ENCODE measurements at regions not wholly inside any gene's neighbourhood (a gene's known extent, or its start where the extent isn't known, plus 50 kb on each side); places are given as distances from the start of the nearest gene placed in this dataset.

DNA sequence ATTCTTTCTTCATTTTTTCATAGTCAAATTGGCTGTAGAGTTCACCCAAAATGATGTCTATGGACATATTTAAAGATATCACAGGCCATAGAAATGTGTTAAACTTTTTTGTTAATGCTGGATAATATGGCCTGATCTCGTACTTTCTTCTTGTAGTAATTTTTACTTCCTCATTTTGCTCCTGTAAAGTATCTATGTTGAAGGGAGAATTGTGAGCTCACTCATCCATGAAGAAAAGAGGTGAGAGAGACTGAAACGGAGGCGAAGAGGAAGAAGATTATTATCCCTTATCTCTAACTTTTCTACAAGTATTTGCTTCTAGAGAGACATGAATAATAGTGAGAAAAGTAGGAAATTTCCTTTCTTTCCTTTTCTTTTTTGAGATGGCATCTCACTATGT is 613.8 kb upstream of the TBL1XR1 start:
- no peak overlapping the region for H3K4me3 ChIP-seq (ENCODE audit: low read length)
- no peaks in the 10 kb centered on the region for H3K27me3 ChIP-seq (ENCODE audit: control insufficient read depth, insufficient read depth, low read length)
- no peaks in the 10 kb centered on the region for H3K9me3 ChIP-seq (replicated peaks; ENCODE audit: low read length)
- no peaks in the 10 kb centered on the region for H3K36me3 ChIP-seq (ENCODE audit: insufficient read depth, low read length)
- peaks cover 30% of the 10 kb centered on the region for H3K4me1 ChIP-seq (ENCODE audit: control insufficient read depth, insufficient read depth, low read length)
- no peak overlapping the region for H3K4me2 ChIP-seq (ENCODE audit: low read length)
- H3K9ac ChIP-seq (ENCODE audit: low read depth, low read length), result no peak overlapping the region

DNA sequence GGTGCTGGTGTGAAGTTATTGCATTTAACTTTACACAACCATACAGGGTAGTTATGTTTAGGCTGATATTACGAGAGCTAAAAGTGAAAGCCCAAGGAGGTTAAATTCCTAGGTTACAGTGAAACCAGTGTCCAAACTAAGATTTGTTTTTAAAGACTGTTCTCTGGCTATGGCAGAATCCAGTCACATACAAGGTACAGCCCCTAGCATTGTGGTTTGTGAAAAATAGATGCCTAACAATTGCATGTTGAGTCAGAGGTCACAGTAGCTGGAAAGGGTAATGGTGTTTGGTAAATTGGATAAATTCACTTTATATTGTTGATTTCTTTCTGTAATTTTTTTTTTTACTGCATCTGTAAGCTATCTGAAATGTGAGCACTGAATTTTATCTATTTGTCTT is 614.6 kb upstream of the TBL1XR1 start:
- Histone ChIP-seq H3K9me3 (replicated peaks; ENCODE audit: low read length) (no peaks in the 10 kb centered on the region), H3K4me3 (ENCODE audit: low read length) (no peak overlapping the region), H3K9ac (ENCODE audit: low read depth, low read length) (no peak overlapping the region), H3K4me2 (ENCODE audit: low read length) (no peak overlapping the region), H3K36me3 (ENCODE audit: insufficient read depth, low read length) (no peaks in the 10 kb centered on the region), H3K27me3 (ENCODE audit: control insufficient read depth, insufficient read depth, low read length) (no peaks in the 10 kb centered on the region), H3K4me1 (ENCODE audit: control insufficient read depth, insufficient read depth, low read length) (peaks cover 38% of the 10 kb centered on the region)

DNA sequence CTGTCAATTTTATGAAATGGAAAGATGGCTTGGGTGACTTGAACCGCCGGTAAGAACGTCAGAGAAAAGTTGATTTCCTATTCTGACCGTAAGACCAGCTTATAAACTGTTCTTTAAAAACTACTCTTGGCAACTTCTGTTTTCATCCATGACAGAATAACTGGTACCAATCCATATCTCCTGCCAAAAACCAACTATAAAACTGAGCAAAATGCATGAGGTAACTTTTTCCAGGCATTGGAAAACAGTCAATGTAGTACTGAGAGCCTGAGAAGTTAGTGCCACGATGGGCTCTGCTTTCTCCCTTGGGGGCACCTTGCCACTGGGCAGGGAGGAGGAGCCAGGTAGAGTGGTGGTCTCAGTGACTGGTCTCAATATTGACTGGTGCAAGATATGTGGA is 615.2 kb upstream of the TBL1XR1 start:
- no peaks in the 10 kb centered on the region for H3K36me3 ChIP-seq (ENCODE audit: insufficient read depth, low read length)
- H3K4me2 ChIP-seq (ENCODE audit: low read length), result no peak overlapping the region
- H3K27me3 ChIP-seq (ENCODE audit: control insufficient read depth, insufficient read depth, low read length), result no peaks in the 10 kb centered on the region
- H3K9ac ChIP-seq (ENCODE audit: low read depth, low read length), result no peak overlapping the region
- peaks cover 38% of the 10 kb centered on the region for H3K4me1 ChIP-seq (ENCODE audit: control insufficient read depth, insufficient read depth, low read length)
- H3K4me3 ChIP-seq (ENCODE audit: low read length), result no peak overlapping the region
- H3K9me3 ChIP-seq (replicated peaks; ENCODE audit: low read length), result no peaks in the 10 kb centered on the region

DNA sequence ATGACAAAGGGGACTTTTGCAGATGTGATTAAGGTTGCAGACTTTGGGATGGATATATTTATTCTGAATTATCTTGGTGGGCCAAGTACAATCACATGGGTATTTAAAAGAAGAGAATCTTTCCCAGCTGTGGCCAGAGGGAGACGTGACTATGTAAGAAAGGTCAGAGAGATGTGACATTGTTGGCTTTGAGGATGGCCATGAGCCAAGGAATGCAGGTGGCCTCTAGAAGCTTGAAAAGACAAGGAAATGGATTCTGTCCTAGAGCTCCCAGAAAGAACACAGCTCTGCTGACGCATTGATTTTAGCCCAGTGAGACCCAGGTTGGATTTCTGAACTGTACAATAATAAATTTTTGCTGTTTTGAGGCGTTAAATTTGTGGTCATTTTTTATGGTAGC is 616.0 kb upstream of the TBL1XR1 start:
- Histone ChIP-seq H3K9ac (ENCODE audit: low read depth, low read length) (no peak overlapping the region), H3K4me3 (ENCODE audit: low read length) (no peak overlapping the region), H3K4me2 (ENCODE audit: low read length) (no peak overlapping the region), H3K9me3 (replicated peaks; ENCODE audit: low read length) (no peaks in the 10 kb centered on the region), H3K27me3 (ENCODE audit: control insufficient read depth, insufficient read depth, low read length) (no peaks in the 10 kb centered on the region), H3K36me3 (ENCODE audit: insufficient read depth, low read length) (no peaks in the 10 kb centered on the region), H3K4me1 (ENCODE audit: control insufficient read depth, insufficient read depth, low read length) (peaks cover 36% of the 10 kb centered on the region)

DNA sequence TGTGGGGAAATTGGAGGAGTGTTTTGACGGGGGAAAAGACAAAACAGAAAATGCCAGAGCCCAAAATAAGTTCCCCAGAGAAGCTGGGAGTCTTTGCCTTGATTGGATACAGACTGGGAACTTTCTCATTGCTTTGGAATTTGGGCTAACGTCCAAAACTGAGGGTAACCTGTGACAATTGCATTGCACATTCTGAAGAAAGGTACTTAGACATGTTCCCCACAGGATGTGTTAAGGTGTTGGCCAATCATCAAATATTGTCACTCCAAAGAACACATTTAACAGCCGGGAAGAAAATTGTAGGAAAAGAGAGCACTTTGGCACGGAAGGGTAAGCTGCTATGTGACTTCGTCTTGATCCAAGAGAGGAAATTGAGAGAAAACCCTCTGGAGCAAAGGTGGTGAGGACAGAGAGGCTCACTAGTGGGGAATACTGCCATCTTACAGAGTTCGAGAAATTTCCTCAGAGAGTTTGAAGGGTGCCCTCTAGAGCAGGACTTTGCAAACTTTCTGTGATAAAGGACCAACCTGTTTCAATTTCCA is 619.5 kb upstream of the TBL1XR1 start:
- Histone ChIP-seq H3K9ac (ENCODE audit: low read depth, low read length) (no peak overlapping the region), H3K27me3 (ENCODE audit: control insufficient read depth, insufficient read depth, low read length) (no peaks in the 10 kb centered on the region), H3K36me3 (ENCODE audit: insufficient read depth, low read length) (no peaks in the 10 kb centered on the region), H3K9me3 (replicated peaks; ENCODE audit: low read length) (no peaks in the 10 kb centered on the region), H3K4me3 (ENCODE audit: low read length) (no peak overlapping the region), H3K4me2 (ENCODE audit: low read length) (no peak overlapping the region), H3K4me1 (ENCODE audit: control insufficient read depth, insufficient read depth, low read length) (peaks cover 17% of the 10 kb centered on the region)

DNA sequence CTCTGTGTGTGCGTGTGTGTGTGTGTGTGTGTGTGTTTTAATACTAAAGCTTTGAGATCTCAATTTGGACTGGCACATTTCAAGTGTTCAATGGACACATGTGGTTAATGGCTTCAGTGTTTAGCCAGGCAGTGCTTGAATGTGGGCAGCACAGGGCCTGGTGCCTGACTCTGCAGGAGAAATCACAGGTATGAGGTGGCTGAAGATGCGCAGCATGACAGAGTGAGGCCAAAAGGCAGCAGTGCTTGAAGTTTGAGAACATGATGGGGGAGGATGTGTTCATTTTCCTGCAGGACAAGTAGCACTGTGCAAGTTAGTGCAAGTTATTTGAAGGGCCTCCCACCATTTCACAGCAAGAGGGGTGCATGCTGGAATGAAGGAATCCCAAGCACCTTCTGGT is 620.5 kb upstream of the TBL1XR1 start:
- Histone ChIP-seq H3K4me3 (ENCODE audit: low read length) (no peak overlapping the region), H3K9ac (ENCODE audit: low read depth, low read length) (no peak overlapping the region), H3K9me3 (replicated peaks; ENCODE audit: low read length) (no peaks in the 10 kb centered on the region), H3K36me3 (ENCODE audit: insufficient read depth, low read length) (no peaks in the 10 kb centered on the region), H3K4me2 (ENCODE audit: low read length) (no peak overlapping the region), H3K4me1 (ENCODE audit: control insufficient read depth, insufficient read depth, low read length) (peaks cover 20% of the 10 kb centered on the region), H3K27me3 (ENCODE audit: control insufficient read depth, insufficient read depth, low read length) (no peaks in the 10 kb centered on the region)

DNA sequence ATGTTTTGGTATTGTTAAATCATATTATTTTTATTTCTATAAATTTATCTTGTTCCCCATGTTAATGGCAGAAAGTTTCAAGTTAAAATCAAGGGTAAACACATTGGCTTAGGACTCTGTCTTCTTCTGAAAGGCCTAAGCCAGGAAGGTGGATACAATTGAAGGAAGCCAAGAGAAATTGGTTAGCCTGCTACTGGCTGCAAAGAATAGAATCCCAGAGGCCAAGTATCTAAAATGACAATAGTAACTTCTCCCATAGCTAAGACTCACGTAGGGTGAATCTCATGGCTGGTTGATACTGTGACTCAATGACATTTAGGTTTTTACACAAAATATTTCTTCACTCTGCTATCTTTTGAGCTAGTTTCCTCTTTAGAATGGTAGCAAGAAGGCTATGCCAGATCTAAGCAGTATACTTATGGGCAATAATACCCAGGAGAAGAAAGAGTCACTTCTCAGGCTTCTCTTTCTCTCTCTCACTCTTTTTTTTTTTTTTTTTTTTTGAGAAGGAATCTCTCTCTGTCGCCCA is 621.5 kb upstream of the TBL1XR1 start:
- Histone ChIP-seq H3K27me3 (ENCODE audit: control insufficient read depth, insufficient read depth, low read length) (no peaks in the 10 kb centered on the region), H3K4me1 (ENCODE audit: control insufficient read depth, insufficient read depth, low read length) (peaks cover 26% of the 10 kb centered on the region), H3K36me3 (ENCODE audit: insufficient read depth, low read length) (no peaks in the 10 kb centered on the region), H3K4me3 (ENCODE audit: low read length) (no peak overlapping the region), H3K9ac (ENCODE audit: low read depth, low read length) (no peak overlapping the region), H3K4me2 (ENCODE audit: low read length) (no peak overlapping the region), H3K9me3 (replicated peaks; ENCODE audit: low read length) (no peaks in the 10 kb centered on the region)

DNA sequence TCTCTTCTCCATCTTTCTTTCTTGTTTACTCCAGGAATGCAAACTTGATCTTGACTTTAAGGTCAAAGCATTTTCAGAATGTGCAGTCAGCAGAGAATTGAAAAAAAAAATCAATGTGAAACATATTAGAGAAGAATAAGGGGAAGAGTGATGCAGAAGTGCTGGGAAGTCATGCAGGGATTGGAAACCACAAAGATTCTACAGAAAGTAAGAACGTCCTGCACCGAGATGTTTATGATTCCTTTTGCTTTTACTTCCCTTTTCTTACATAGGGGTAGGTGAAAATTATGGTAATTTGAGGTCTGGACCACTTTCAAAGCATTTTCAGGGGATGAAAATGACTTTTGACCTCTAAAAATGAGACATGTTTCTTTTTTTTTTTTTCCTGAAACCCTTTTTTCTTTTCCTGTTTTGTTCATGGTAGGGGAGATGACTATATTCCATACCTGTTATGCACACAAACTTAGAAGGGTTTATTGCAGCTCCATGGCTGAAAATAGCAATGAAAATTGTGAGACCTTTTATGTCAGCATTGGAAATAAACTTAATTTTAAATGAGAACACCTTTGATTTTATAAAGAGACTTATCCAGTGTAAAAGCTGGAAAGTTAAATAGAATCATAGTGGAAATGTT is 623.5 kb upstream of the TBL1XR1 start:
- Histone ChIP-seq H3K9me3 (replicated peaks; ENCODE audit: low read length) (no peaks in the 10 kb centered on the region), H3K4me1 (ENCODE audit: control insufficient read depth, insufficient read depth, low read length) (peaks cover 39% of the 10 kb centered on the region), H3K9ac (ENCODE audit: low read depth, low read length) (no peak overlapping the region), H3K4me2 (ENCODE audit: low read length) (no peak overlapping the region), H3K27me3 (ENCODE audit: control insufficient read depth, insufficient read depth, low read length) (no peaks in the 10 kb centered on the region), H3K4me3 (ENCODE audit: low read length) (no peak overlapping the region), H3K36me3 (ENCODE audit: insufficient read depth, low read length) (no peaks in the 10 kb centered on the region)

DNA sequence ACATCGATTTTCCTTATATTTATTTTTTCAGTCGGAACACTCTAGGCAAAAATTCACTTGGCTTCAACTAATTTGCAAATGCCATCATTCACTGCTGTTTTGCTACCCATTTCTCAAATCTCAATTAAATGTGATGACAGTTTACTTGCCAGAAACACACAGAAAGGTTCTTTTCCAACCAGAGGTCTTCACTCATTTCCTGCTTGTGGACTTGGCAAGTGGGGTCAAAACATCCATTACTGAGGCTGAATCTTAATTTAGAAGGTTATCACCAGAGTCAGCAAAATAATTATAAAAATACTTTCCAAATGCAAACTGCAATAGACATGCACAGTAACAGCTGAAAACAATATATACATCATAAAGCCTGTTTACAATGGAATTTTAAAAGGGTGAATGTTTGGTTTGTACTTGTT is 625.4 kb upstream of the TBL1XR1 start:
- Histone ChIP-seq H3K9ac (ENCODE audit: low read depth, low read length) (no peak overlapping the region), H3K4me2 (ENCODE audit: low read length) (no peak overlapping the region), H3K27me3 (ENCODE audit: control insufficient read depth, insufficient read depth, low read length) (no peaks in the 10 kb centered on the region), H3K4me3 (ENCODE audit: low read length) (no peak overlapping the region), H3K36me3 (ENCODE audit: insufficient read depth, low read length) (no peaks in the 10 kb centered on the region), H3K9me3 (replicated peaks; ENCODE audit: low read length) (no peaks in the 10 kb centered on the region), H3K4me1 (ENCODE audit: control insufficient read depth, insufficient read depth, low read length) (peaks cover 38% of the 10 kb centered on the region)

DNA sequence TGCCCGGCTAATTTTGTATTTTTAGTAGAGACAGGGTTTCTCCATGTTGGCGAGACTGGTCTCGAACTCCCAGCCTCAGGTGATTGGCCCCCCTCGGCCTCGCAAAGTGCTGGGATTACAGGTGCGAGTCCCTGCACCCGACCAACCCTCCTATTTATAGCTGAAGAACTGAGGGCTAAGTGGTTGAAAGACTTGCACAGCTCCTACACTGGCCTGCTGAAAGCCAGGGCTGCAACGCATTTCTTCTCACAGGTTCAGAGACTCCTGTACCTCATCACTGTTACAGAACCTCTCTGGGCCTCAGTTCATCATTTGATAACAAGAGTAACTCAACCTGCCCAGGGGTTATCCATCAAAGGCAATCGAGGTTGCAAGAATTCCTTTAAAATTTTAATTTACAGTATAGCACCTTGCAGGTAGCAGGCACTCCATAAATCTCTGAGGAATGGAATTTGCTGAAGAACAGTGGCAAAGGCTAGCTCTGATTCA is 626.5 kb upstream of the TBL1XR1 start:
- H3K36me3 ChIP-seq (ENCODE audit: insufficient read depth, low read length), result no peaks in the 10 kb centered on the region

DNA sequence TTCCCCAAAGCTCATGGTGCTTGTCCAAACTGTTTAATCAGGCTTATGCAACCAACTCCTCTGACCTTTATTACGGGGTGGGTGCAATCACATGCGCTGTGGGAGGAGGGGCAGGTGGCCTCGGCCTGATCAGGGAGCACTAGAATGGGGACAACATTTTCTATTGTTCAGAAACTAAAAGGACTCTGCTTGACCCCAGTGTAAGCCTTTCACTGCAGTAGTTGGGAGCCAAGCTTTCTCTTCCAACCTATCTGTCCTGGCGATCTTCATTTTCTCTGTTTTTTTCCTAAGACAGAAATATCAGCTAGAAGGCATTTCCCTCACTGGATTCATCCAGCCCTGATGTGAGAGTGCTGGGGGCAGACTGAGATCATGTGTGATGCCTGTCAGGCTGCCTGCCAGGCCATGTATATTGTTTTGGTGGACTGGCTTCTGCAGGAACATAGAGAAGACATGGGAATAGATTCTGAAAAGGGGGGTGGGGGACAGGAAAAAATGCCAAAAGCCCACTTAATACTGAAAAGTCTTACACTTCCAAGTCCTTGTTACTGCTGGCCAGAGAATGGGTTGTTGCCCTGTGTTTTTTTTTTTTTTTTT is 627.0 kb upstream of the TBL1XR1 start:
- Histone ChIP-seq H3K27me3 (ENCODE audit: control insufficient read depth, insufficient read depth, low read length) (no peaks in the 10 kb centered on the region), H3K4me3 (ENCODE audit: low read length) (no peak overlapping the region), H3K9ac (ENCODE audit: low read depth, low read length) (no peak overlapping the region), H3K4me2 (ENCODE audit: low read length) (no peak overlapping the region), H3K36me3 (ENCODE audit: insufficient read depth, low read length) (no peaks in the 10 kb centered on the region), H3K9me3 (replicated peaks; ENCODE audit: low read length) (no peaks in the 10 kb centered on the region), H3K4me1 (ENCODE audit: control insufficient read depth, insufficient read depth, low read length) (peaks cover 43% of the 10 kb centered on the region)

More for the DNA sequence above, 626.5 kb upstream of the TBL1XR1 start:
- no peak overlapping the region for H3K9ac ChIP-seq (ENCODE audit: low read depth, low read length)
- H3K27me3 ChIP-seq (ENCODE audit: control insufficient read depth, insufficient read depth, low read length), result no peaks in the 10 kb centered on the region
- H3K9me3 ChIP-seq (replicated peaks; ENCODE audit: low read length), result no peaks in the 10 kb centered on the region
- peaks cover 43% of the 10 kb centered on the region for H3K4me1 ChIP-seq (ENCODE audit: control insufficient read depth, insufficient read depth, low read length)
- no peak overlapping the region for H3K4me2 ChIP-seq (ENCODE audit: low read length)
- H3K4me3 ChIP-seq (ENCODE audit: low read length), result no peak overlapping the region

DNA sequence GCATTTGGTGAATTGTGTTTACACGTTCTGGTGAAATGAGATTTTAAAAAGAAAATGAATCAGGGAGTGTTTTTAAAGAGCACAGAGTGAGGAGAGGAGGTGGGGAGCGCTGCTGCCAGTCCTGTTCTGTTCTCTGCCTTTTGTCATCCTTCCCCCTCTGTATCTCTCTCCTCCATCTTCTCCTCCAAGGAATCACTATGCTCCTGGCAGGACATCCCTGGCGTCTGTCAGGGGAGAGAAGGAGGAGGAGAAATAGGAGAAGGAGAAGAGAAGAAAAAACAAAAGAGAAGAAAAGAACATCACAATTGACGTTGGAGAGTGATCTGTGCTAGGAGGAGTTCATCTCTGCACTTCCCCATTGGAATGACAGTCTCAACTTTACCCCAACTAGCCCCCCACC is 627.6 kb upstream of the TBL1XR1 start:
- no peak overlapping the region for H3K4me2 ChIP-seq (ENCODE audit: low read length)
- no peak overlapping the region for H3K9ac ChIP-seq (ENCODE audit: low read depth, low read length)
- H3K4me1 ChIP-seq (ENCODE audit: control insufficient read depth, insufficient read depth, low read length), result peaks cover 48% of the 10 kb centered on the region
- no peak overlapping the region for H3K4me3 ChIP-seq (ENCODE audit: low read length)
- no peaks in the 10 kb centered on the region for H3K27me3 ChIP-seq (ENCODE audit: control insufficient read depth, insufficient read depth, low read length)
- no peaks in the 10 kb centered on the region for H3K9me3 ChIP-seq (replicated peaks; ENCODE audit: low read length)
- no peaks in the 10 kb centered on the region for H3K36me3 ChIP-seq (ENCODE audit: insufficient read depth, low read length)
